CD4-positive, alpha-beta T cell treated with Interleukin-1 beta for 1 hour (primary cell): ENCODE measurements at regions not wholly inside any gene's neighbourhood (a gene's known extent, or its start where the extent isn't known, plus 50 kb on each side); places are given as distances from the start of the nearest gene placed in this dataset.
"Not testable (repeated sequence)": the region's sequence is repeated elsewhere in the genome, so short reads cannot be mapped to it uniquely, and the experiment has no call there.

ENCODE experiments used
- DNase-seq, 2 donors: peaks; one replicate each; pipeline ENCODE4 v3.0.0-alpha.2; 2020 to 2022

DNA sequence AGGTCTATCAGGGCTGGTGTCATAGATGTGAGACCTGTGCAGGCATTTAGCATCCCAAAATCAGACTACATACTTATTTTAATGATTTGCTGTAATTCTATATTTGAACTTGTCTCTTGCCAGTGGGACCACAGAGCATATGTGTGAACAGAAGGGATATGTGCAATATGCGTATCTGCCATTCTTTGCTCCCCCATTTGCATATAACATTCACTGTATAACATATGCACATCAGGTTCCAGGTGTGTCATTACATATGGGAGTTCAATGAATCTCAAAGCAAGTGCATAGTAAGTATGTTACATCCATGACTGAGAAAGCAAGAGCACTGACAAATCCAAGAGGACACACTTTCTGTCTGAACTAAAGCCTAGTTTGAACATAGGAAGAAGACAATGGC lies 1115.1 kb upstream of the CNTN5 start:
- no peak for DNase-seq

DNA sequence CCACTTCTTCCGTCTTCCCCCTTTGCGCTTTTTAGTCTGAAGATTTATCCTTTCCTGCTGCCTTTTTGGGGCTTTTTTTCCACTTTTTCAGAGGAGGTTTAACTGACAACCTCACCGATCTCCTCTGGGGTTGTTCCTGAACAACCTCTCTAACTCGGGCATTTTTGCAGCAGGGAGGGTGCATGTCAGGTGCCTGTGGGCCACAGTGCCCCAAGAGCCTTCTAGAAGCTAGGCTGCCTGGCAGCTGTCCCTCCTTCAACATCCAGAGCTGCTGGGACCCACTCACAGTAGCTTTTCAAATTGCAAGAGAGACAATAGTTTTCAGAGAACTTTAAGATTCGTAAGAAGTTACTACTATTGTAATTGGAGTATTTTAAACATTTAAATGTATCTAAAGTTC lies 1112.4 kb upstream of the CNTN5 start:
- no peak for DNase-seq

DNA sequence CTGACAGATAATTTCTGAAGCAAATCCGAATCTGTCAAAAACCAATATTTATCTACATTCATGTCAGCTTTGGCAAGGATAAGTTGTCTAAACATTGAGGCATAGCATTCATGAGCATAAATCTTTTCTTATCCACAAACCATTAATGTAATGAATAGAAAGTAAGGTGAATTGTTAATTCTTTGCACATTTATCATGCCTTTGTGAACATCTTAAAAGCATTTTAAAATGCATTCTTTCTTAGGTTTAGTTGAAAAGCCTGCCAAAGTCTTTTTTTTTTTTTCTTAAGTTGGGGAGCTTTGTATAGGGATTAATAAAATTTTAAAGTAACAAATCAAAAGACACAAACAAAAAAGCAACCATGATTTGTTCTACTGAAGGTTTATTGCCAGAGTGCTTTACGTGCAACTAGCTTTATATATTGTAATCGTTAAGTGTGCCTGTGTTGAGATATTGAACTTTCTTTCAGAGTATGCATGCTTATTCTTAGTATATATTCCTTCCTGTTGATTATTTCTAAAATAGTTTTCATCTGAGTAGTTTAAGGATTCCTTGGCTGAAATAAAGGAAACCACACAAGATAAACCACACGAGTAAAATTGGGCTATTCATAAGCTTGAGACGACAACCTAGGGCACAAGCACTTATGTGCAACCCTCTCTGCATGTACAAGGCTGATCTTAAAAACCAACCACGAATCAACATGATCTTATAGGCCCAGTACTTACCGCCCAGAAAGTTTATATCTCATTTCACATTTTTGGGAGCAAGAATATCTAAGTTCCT lies 1110.9 kb upstream of the CNTN5 start:
- DNase-seq: no peak

DNA sequence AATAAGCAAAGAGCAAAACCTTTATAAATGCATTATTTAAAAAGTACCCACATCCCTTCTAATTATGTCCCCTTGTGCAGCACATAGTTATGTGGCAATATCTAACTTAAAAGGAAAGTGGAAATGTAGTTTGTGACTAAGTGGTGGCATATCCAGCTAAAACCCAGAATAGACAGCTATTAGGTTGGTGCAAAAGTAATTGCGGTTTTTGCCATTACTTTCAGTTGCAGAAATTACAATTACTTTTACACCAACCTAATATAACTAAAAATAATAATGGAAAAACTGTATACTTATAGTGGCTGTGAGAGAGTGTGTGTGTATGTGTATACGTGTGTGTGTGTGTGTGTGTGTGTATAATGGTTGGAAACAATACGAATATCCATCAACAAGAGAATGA lies 1108.1 kb upstream of the CNTN5 start:
- no peak for DNase-seq

DNA sequence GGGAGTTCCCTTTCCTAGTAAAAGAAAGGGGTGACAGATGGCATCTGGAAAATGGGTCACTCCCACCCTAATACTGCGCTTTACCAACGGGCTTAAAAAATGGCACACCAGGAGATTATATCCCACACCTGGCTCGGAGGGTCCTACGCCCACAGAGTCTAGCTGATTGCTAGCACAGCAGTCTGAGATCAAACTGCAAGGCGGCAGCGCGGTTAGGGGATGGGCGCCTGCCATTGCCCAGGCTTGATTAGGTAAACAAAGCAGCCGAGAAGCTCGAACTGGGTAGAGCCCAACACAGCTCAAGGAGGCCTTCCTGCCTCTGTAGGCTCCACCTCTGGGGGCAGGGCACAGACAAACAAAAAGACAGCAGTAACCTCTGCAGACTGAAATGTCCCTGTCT lies 1097.8 kb upstream of the CNTN5 start:
- not testable (repeated sequence) for DNase-seq

DNA sequence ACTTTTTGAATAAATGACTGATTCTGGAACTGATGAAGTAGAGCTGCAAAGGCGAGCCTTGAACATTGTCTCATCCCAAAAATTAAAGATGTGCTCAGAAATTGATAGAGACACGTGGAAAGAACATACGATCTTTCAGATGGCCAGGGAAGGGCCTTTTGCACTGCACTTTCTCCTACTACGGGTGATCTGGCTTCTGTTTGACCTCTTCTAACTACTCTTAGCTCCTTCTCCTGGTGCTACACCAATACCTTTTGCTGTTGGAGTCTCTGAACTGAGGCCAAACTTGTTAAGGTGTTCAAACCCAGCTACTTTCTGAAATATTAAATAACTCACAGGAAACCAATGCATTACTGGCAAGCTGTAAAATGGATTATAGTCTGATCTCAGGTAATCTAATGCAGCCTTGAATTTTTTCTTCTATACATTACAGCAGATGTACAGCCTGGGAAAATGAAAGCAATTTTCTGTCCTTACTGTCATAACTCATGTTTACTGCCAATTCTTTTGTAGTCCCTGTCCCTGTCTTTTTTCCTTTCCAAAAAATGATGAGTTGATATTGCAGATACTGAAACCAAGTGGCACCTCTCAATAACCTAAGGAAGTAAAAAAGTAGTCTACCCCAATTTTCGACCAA lies 1086.1 kb upstream of the CNTN5 start:
- no peak for DNase-seq

DNA sequence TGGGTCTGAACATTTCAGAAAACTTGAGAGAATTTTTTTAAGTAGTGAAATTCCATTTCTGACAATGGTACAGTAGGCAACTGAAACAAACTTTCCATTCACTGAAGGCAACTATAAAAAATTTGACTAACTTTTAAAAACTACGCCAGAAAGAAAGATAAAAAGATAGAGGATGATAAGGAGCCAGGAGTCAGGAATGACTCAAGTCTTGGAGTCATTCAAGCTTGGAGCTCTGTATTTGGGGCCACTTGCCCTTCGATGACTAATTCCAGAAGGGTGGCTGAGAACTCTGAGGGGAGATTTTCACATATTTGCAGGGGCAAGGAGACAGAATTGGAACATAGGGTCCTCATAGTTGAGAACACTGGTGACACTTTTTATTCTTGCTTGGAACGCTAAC lies 1083.2 kb upstream of the CNTN5 start:
- DNase-seq: no peak

DNA sequence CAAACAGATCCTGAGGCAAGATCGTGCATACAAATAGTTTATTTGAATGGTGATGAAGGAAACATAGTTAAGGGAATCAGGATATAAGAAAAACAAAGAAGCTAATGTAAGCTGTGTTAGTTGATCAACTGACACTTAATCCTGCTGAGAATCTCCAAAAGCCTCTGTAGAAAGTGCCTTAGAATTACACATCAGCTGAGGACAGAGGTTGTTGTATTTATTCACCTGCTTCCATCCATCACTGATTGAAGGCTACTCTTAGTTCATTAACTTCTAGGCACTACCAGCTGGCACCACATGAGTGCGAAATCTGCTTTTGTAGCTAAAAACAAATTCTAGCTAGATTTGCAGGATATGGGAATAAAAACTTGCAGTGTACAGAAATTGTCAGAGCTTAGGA lies 1082.0 kb upstream of the CNTN5 start:
- no peak for DNase-seq

DNA sequence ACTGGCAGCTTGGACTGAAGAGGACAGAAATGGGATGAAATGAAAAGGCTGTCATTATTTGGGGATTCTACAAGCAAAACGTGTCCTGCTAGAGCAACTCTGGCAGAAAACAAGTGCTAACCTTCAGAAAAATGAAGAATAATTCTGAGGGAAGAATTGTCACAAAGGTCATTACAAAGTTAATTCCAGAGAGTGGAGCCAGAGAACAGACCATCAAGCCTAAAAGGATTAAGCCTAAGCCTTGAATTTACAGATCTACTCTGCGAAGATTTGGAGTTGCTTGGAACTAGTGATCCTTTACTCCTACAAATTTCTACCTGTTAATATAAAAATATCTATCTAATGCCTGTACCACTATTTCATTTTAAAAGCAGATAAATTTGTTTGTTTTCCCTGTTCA lies 1077.3 kb upstream of the CNTN5 start:
- no peak for DNase-seq

DNA sequence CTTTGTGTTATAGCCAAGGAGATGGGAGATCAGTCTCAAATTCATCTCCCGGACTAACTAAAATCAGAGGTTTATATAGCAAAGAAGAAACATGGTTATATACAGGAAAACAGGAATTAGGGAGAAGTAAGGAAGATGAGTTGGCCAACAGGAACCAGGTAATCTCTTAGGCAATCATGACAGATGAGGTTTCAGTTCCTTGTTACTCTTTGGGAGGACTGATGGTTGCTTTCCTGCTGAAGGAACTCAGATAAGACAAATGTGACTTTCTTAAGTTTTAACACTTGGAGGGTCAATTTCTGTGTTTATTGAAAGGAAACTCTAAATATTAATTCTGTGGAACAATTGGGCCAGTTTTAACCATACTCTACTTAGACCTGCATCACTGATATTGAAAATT lies 1072.0 kb upstream of the CNTN5 start:
- DNase-seq: no peak

DNA sequence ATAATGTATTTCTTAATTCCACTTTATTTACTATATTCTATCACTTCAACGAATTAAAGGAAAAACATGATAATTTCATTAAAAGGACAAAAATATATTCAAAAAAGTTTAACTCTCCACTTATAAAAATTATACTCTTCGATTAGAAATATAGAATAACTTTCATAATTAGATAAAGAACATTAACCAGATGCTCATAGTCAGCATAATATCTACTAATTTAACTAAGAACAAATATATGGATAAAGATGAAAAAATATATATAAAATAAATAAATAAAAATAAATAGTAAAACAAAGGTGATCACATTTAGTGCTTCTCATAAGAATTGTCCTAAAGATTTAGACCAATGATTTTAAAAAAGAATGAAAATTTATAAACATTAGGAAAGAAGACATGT lies 1065.2 kb upstream of the CNTN5 start:
- no peak for DNase-seq

DNA sequence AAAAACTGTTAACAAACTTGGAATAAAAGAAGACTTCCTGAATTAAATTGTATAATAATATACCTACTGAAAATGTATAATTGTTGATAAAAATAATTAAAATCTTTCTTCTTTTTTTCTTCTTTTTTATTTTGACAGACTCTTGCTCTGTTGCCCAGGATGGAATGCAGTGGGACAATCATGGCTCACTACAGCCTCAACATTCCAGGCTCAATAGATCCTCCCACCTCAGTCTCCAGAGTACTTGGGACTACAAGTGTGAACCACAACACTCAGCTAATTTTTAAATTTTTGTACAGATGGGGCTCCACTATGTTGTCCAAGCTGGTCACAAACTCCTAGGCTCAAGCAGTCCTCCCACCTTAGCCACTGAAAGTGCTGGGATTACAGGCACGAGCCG lies 1063.8 kb upstream of the CNTN5 start:
- DNase-seq: no peak

DNA sequence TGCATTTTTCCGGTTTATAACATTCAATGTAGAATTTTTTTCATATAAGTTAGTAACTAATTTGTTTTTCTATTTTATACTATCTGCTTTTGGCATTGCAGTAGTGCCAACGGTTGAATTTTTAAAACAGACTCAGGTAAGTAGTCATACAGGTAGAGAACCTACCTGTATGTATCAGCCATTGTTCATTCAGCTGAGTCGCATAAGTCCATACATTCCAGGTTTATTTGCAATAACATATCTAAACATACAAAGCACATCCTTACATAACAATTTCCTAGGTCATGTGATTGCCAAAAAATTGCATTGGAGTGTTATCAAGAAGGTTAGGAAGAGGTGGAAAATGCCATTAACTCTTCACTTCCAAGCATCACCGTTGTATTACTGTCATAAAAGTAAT lies 1059.3 kb upstream of the CNTN5 start:
- DNase-seq: no peak

DNA sequence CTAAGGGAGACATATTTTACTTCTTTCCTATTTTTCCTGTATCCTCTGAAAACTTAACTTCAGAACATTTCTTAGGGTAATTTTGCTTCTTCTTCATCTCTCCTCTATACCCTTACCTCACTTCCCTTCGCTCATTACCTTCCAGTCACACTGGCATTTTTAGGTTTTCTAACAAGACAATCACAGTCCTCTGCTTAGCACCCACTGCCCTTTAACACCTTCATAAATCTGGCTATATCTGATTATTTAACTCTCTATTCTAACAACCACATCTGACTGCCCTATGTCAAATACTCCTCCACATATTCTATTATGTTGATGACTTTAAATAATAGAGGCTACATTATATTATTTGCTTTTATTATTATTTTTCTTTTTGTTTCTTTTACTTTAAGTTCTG lies 1058.0 kb upstream of the CNTN5 start:
- no peak for DNase-seq

DNA sequence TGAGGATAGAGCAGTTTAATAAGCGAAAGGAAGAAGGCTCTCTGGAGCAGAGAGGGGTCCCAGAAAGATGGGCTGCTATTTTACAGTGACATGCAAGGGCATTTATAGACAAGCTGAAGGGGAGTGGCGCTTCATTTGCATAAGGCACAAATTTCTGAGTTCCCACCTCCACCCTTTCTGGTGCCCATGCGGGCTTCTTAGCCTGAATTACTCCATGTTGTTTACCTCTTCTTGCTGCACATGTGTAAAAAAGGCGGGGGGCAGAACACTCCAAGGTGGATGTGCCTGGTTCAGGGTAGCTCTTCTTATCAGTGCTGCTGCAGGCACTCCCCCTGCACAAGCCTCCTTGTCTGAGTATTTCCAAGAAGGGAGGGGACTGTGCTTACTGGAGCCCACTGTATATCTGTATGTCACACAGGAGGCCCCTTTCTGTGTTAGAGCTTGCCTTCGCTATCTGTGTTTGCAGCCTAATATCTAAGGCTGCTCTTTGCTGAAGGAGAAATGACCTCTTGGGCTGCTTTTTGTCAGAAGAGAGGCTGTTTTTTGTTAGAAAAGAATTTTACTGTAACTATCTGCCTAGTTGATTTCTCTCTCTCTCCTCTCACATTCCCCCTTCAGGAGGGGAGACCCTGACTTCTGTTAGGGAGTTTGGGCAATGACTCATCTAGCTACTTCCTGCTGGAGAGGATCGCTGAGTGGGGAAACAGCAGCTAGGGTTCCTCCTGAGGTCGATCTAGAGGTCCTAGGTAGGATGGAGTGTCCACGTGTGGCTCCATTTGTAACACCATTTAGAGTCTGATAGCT lies 1057.0 kb upstream of the CNTN5 start:
- DNase-seq: no peak

DNA sequence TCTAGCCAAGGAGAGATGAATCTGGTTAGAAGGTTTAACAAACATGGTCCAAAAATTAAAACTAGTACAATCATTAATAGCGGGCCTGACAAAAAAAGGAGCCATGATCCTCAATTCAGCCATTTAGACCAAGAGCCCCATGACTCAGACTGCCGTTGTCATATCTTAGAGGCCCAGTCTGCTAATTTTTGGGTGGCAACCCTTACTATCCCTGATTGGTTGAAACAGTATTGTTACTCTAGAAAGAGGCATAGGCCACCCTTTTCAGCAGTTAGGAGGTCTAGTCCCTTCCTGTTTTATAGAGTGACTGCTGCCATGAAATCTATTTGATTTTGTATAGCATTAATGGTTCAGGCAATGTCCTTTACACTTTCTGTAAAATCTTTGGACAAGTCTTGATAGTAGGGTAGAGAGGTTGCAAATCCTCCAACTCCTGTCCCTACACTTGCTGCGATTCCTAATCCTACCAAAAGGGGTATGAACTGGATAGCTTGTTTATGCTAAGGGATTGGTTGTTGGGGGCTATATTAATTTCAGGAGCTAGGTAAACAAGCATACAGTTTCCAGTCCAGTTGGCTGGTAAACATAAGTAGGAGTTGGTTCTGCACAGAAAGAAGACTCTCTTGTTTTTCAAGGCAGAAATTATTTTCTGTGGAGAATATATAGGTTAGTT lies 1056.3 kb upstream of the CNTN5 start:
- no peak for DNase-seq

DNA sequence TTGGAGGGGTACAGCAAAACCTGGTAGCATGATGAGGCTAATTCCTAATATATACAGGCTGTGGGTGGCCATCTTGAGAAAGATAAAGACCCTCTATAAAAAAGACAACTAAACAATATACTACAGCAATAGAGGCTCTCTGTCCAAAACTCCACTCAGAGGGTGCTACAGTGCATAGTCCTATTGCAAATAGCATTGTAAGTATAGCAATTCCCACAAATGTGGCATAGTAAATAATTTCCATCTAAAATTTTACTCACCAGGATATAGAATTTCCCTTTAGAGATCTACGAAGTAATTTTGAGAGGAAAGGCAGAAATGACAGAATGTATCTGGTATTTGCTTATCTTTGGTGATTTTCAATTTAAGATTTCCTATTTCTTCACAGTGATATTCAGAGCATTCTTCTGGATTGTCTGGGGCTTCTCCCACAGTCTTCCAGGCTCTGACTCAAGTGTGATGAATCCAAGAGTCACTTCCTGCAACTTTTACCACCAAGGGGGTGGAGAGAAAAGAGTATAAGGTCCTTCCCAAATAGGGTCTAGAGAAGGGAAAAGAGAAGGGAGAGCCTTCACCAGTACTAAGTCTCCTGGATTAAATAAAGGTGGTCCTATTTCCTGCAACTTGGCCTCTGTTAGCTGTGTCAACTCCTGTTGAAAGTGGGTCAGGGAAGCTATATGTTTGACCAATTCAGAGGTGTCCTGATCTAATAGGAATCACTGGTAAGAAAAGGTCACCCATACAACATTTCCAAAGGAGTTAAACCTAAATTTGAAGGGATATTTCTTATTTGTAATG lies 1054.7 kb upstream of the CNTN5 start:
- DNase-seq: no peak

DNA sequence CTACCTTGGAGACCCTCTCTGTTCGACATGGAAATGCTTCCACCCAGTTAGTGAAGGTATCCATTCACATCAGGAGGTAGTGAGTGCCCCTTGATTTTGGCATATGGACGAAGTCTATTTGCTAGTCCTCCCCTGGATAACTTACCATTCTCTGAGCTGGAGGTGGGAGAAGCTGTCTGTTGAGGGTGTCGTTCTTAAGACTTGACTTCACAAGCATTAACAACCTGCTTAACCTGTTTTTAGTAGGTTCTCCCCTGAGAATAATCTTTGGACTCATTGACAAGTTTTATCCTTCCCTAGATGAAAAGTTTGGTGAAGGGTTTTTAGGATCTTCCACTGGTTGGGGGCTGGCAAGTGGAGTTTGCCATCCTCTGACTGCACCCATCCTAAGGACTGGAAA lies 1053.8 kb upstream of the CNTN5 start:
- DNase-seq: no peak

DNA sequence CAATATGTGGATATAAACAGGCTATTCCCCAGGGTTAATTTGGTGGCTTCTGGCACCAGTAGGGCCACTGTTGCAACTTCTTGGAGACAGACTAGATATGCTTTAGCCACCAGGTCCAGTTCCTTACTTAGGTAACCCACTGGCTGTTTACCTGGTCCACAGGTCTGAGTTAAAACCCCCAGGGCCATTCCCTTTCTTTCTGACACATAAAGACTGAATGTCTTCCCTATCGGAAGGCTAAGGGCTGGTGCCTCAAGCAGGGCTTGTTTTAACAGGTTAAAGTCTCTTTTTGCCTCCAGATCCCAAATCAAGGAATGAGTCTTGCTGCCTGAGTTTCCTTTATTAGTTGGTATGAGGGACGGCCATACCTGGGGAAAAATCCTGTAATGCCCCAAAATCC lies 1052.7 kb upstream of the CNTN5 start:
- DNase-seq: no peak

DNA sequence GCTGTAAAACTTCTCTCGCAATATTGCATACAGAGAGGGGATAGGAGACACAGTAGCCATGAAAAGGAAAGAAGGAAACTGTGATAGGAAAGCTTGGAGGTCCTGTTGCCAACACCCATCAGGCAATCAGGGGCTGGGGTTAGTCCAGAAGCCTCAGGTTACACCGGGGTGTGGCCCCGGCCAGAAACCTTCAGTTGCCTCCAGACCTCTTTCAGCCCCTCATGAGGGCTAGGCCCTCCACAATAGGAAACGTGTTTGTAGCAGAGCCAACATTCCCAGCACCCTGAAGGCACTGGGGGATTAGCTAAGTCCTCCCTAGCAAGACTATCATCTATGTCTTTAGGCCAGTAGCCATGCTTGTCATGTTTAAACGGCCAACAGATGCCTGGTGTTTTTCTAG lies 1048.0 kb upstream of the CNTN5 start:
- DNase-seq: no peak

DNA sequence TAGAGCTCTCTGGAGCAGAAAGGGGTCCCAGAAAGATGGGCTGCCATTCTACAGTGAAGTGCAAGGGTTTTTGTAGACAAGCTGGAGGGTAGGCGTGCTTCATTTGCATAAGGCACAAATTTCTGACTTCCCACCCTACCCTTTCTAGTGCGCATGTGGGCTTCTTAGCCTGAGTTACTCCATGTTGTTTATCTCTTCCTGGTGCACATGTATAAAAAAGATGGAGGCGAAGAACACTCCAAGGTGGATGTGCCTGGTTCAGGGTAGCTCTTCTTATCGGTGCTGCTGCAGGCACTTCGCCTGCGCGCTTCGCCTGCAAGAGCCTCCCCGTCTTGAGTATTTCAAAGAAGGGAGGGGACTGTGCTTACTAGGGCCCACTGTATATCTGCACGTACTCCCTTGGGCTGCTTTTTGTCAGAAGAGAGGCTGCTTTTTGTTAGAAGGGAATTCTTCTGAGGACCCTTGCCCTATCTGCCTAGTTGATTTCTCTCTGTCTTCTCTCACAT lies 1047.3 kb upstream of the CNTN5 start:
- DNase-seq: no peak

DNA sequence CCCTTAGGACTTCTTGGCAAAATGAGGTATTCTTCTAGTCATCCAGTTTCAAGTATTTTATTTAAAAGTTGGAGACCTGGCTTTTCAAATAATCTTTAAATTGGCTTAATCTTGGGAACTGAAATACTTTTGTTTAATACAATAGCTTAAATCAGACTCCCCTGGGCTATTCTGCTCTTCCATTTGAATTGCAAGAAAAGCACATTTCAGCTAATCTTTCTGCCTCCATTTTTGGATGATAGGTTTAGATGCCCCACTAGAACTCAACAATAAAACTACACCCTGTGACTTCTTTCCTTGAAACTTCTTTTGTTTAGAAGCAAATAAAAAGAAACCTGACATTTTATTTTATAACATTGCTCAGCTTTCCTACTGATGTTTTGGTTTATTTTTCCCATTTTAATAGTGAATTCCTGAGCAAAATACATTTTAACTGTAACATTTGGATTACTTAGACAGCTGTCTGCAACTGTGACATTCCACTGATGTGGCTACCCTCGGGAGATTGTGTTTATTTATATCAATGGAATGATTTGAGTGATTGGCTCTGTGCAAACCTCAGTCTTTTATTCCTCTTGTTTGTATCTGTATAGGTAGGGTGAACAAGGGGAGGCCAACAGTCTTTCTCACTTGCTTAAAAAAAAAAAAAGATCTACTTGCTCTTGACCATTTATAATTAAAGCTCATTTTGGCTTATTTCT lies 1045.8 kb upstream of the CNTN5 start:
- DNase-seq: no peak
